ENCODE measurements at regions not wholly inside any gene's neighbourhood (a gene's known extent, or its start where the extent isn't known, plus 50 kb on each side); places are given as distances from the start of the nearest gene placed in this dataset.
"Not testable (repeated sequence)": the region's sequence is repeated elsewhere in the genome, so short reads cannot be mapped to it uniquely, and the experiment has no call there.

GRCh38 chr4:66273110-66273509 is 602.8 kb upstream of the EPHA5 start:
- H4K20me1 ChIP-seq (ENCODE audit: control insufficient read depth, insufficient read depth, low read depth, low read length) = no peaks in the 10 kb centered on the region
- H3K4me2 ChIP-seq (ENCODE audit: low read length) = no peak overlapping the region
- H3K36me3 ChIP-seq (ENCODE audit: control insufficient read depth, low read length) = no peaks in the 10 kb centered on the region
- H3K9me2 ChIP-seq (replicated peaks; ENCODE audit: control insufficient read depth, low read length) = no peaks in the 10 kb centered on the region; the same call in 1 of the 2 replicates
- no peaks in the 10 kb centered on the region for H3K79me2 ChIP-seq (ENCODE audit: control insufficient read depth, low read length)
- H3K27me3 ChIP-seq (ENCODE audit: control insufficient read depth, low read length) = no peaks in the 10 kb centered on the region
- no peak overlapping the region for H3K4me3 ChIP-seq (ENCODE audit: low read length)
- H3F3A ChIP-seq (ENCODE audit: control insufficient read depth, insufficient read depth) = no peaks in the 10 kb centered on the region
- H3K9me3 ChIP-seq (ENCODE audit: control insufficient read depth, insufficient read depth, low read length) = no peaks in the 10 kb centered on the region
- no peaks in the 10 kb centered on the region for H3K4me1 ChIP-seq (ENCODE audit: control insufficient read depth, low read length)
- no peak overlapping the region for H3K27ac ChIP-seq (ENCODE audit: low read depth, low read length)
- TF ChIP-seq, protein P1, sequence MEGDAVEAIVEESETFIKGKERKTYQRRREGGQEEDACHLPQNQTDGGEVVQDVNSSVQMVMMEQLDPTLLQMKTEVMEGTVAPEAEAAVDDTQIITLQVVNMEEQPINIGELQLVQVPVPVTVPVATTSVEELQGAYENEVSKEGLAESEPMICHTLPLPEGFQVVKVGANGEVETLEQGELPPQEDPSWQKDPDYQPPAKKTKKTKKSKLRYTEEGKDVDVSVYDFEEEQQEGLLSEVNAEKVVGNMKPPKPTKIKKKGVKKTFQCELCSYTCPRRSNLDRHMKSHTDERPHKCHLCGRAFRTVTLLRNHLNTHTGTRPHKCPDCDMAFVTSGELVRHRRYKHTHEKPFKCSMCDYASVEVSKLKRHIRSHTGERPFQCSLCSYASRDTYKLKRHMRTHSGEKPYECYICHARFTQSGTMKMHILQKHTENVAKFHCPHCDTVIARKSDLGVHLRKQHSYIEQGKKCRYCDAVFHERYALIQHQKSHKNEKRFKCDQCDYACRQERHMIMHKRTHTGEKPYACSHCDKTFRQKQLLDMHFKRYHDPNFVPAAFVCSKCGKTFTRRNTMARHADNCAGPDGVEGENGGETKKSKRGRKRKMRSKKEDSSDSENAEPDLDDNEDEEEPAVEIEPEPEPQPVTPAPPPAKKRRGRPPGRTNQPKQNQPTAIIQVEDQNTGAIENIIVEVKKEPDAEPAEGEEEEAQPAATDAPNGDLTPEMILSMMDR (IDR thresholded peaks at IDR 0.05; ENCODE audit: low read depth, low read length, poor library complexity, severe bottlenecking) = no peak
- TF ChIP-seq EZH2phosphoT487 (IDR thresholded peaks at IDR 0.05; ENCODE audit: borderline replicate concordance, low read length) = no peak

DNA sequence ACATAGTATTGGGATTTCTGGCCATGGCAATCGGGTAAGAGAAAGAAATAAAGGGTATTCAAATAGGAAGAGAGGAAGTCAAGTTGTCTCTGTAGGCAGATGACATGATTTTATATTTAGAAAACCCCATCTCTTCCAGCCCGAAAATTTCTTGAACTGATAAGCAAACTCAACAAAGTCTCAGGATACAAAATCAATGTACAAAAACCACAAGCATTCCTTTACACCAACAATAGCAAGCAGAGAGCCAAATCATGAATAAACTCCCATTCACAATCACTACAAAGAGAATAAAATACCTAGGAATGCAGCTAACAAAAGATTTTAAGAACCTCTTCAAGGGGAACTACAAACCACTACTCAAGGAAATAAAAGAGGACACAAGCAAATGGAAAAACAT is 600.1 kb upstream of the EPHA5 start:
- not testable (repeated sequence) for H3K9me3 ChIP-seq (ENCODE audit: control insufficient read depth, insufficient read depth, low read length); H3K4me3 ChIP-seq (ENCODE audit: low read length); H3K9me2 ChIP-seq (replicated peaks; ENCODE audit: control insufficient read depth, low read length); H3K4me2 ChIP-seq (ENCODE audit: low read length); H3F3A ChIP-seq (ENCODE audit: control insufficient read depth, insufficient read depth); H3K27ac ChIP-seq (ENCODE audit: low read depth, low read length); H3K27me3 ChIP-seq (ENCODE audit: control insufficient read depth, low read length); H3K36me3 ChIP-seq (ENCODE audit: control insufficient read depth, low read length); H3K79me2 ChIP-seq (ENCODE audit: control insufficient read depth, low read length); H3K4me1 ChIP-seq (ENCODE audit: control insufficient read depth, low read length); H4K20me1 ChIP-seq (ENCODE audit: control insufficient read depth, insufficient read depth, low read depth, low read length)

DNA sequence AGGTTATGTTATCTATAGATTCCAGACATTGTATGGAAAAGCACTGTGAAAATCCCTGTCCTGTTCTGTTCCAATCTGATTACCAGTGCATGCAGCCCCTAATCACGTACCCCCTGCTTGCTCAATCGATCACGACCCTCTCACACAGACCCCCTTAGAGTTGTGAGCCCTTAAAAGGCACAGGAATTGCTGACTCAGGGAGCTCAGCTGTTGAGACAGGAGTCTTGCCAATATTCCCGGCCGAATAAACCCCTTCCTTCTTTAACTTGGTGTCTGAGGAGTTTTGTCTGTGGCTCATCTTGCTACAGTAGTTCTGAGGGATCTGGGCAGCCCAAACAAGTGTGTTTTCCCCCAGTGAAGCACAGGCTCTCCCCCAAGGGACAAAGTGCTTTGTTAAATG is 596.3 kb upstream of the EPHA5 start:
- not testable (repeated sequence) for H4K20me1 ChIP-seq (ENCODE audit: control insufficient read depth, insufficient read depth, low read depth, low read length); H3F3A ChIP-seq (ENCODE audit: control insufficient read depth, insufficient read depth); H3K4me1 ChIP-seq (ENCODE audit: control insufficient read depth, low read length); H3K27me3 ChIP-seq (ENCODE audit: control insufficient read depth, low read length); H3K9me3 ChIP-seq (ENCODE audit: control insufficient read depth, insufficient read depth, low read length); H3K36me3 ChIP-seq (ENCODE audit: control insufficient read depth, low read length); H3K9me2 ChIP-seq (replicated peaks; ENCODE audit: control insufficient read depth, low read length); H3K79me2 ChIP-seq (ENCODE audit: control insufficient read depth, low read length); H3K4me3 ChIP-seq (ENCODE audit: low read length); H3K4me2 ChIP-seq (ENCODE audit: low read length); H3K27ac ChIP-seq (ENCODE audit: low read depth, low read length)

- Histone ChIP-seq H3K36me3 (ENCODE audit: control insufficient read depth, low read length) (no peaks in the 10 kb centered on the region), H3K4me3 (ENCODE audit: low read length) (no peak overlapping the region), H3F3A (ENCODE audit: control insufficient read depth, insufficient read depth) (no peaks in the 10 kb centered on the region), H3K79me2 (ENCODE audit: control insufficient read depth, low read length) (no peaks in the 10 kb centered on the region), H3K27me3 (ENCODE audit: control insufficient read depth, low read length) (no peaks in the 10 kb centered on the region), H4K20me1 (ENCODE audit: control insufficient read depth, insufficient read depth, low read depth, low read length) (no peaks in the 10 kb centered on the region), H3K4me1 (ENCODE audit: control insufficient read depth, low read length) (no peaks in the 10 kb centered on the region), H3K27ac (ENCODE audit: low read depth, low read length) (no peak overlapping the region), H3K4me2 (ENCODE audit: low read length) (no peak overlapping the region), H3K9me3 (ENCODE audit: control insufficient read depth, insufficient read depth, low read length) (peaks cover 3% of the 10 kb centered on the region; the same call in 1 of the 2 replicates), H3K9me2 (replicated peaks; ENCODE audit: control insufficient read depth, low read length) (no peaks in the 10 kb centered on the region)
- no peak for TF ChIP-seq EZH2phosphoT487 (IDR thresholded peaks at IDR 0.05; ENCODE audit: borderline replicate concordance, low read length)
- TF ChIP-seq, protein P1 (IDR thresholded peaks at IDR 0.05; ENCODE audit: low read depth, low read length, poor library complexity, severe bottlenecking) = no peak
These were observed 595.7 kb upstream of the EPHA5 start for GRCh38 chr4:66266035-66266434.
